ENCODE measurements at regions not wholly inside any gene's neighbourhood (a gene's known extent, or its start where the extent isn't known, plus 50 kb on each side); places are given as distances from the start of the nearest gene placed in this dataset.

GRCh38 chr15:66832664-66833063, 130.6 kb downstream of the SMAD6 start:
- no peak for DNase-seq

DNA sequence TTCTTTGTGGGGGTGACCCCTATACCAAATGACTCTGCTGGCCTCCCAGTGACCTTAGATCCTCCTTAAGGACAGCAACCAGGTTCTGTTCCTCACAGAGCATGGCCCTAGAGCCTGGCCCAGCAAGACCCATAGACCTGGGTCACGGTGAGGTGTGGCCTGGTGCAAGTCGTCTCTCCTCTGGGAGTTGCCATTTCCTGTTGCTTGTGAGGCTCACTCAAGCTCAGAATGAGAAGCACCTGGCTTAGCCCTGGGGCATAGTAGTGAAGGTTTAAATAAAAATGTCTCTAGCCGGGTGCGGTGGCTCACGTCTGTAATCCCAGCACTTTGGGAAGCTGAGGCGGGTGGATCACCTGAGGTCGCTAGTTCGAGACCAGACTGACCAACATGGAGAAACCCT, 131.3 kb downstream of the SMAD6 start:
- no peak for DNase-seq

GRCh38 chr15:66833803-66834202, 131.8 kb downstream of the SMAD6 start:
- DNase-seq: no peak

- DNase-seq: no peak
Observed at GRCh38 chr15:66834881-66835878, 133.1 kb downstream of the SMAD6 start.

- DNase-seq: no peak
Observed at GRCh38 chr15:66836231-66837030, 134.4 kb downstream of the SMAD6 start.

GRCh38 chr15:66838202-66838601, 136.2 kb downstream of the SMAD6 start:
- DNase-seq: no peak

DNA sequence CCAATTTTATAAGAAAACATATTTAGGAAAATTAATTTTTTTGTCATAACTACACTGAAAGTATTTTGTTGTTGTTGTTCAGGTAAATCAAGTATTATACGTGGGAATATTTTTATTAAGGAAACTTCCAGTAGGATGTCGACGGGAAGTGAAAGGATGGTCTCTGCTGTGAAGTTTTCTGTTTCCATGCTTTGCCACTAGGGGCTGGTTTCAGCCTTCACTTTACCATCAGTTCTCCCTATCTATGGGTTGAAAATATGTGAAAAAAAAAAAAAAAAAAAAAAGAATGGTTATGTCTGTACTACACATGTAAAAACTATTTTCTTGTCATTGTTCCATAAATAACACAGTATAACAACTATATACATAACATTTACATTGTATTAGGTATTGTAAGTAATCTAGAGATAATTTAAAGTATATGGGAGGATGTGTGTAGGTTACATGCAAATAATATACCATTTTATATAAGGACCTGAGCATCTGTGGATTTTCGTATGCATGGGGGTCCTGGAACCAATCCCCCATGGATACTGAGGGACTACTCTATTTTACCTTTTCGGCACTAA, 136.7 kb downstream of the SMAD6 start:
- DNase-seq: no peak

- no peak for DNase-seq
Observed at GRCh38 chr15:66839506-66840112, 137.6 kb downstream of the SMAD6 start.

DNA sequence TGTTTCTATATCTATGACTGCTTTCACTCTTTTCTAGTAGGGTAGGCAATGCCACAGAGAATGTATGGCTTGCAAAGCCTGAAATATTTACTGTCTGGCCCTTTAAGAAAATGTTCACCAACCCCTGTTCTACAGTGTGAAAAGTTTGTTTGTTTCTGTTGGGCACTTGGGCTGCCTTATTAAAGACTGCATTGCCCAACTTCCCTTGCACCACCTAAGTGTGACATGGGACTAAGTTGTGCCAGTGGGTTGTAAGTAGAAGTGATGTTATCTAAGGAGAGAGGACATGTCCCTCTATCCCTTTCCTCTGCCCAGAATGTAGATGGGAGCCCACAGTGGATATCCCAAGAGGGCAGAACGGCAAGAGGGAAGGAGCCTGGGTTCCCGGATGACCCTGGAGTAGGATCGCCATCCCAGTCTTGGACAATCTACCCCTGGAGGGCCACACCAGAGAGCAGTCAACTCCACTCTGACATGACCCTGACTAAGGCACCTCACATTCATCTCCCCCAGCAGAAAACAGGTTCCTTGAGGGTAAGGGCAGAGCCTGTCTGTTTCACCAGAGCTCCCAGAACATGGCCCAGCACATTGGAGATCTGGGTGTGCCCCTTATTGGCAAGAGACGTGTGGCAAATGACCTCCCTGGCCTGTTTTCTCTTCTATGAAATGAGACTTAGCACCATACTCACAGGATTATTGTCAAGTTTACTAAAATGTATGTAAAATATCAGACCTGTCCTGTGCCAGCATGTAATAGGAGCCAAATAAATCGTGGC, 138.8 kb downstream of the SMAD6 start:
- no peak for DNase-seq

GRCh38 chr15:66841953-66842681, 140.1 kb downstream of the SMAD6 start:
- DNase-seq: no peak

DNA sequence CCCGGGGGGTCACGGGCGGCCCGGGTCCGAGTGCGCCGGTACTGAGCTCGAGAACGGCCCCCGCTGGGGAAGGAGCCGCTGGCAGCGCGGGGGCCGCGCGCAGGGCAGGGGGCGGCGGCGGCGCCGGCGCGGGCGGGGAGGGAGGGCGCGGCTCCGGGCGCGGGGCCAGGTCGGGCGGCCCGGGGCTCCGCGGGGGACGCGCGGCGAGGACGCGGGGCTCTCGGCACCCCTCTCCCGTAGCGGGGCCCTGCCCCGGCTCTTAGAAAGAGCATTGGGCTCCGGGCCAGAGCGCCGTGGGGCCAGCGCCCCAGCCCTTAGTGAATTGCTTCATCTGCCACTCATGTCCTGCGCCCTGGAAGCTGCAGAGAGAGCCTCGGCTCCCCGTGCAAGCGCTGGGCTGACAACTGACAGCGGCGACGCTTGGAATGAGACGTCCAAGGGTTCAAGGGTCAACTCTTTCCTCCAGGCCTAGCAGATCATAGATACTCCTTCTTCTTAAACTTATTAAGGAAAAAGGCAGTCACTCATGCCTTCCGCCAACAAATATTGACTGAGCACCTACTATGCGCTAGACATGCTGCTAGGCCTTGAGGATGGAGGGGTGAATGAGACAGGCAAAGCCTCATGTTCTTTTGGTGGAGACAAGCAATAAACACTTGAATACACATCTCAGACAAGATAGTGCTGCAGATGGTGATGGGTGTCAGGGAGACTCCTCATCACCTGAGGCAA, 140.8 kb downstream of the SMAD6 start:
- no peak for DNase-seq

- no peak for DNase-seq
Observed at GRCh38 chr15:66843581-66843980, 141.5 kb downstream of the SMAD6 start.

DNA sequence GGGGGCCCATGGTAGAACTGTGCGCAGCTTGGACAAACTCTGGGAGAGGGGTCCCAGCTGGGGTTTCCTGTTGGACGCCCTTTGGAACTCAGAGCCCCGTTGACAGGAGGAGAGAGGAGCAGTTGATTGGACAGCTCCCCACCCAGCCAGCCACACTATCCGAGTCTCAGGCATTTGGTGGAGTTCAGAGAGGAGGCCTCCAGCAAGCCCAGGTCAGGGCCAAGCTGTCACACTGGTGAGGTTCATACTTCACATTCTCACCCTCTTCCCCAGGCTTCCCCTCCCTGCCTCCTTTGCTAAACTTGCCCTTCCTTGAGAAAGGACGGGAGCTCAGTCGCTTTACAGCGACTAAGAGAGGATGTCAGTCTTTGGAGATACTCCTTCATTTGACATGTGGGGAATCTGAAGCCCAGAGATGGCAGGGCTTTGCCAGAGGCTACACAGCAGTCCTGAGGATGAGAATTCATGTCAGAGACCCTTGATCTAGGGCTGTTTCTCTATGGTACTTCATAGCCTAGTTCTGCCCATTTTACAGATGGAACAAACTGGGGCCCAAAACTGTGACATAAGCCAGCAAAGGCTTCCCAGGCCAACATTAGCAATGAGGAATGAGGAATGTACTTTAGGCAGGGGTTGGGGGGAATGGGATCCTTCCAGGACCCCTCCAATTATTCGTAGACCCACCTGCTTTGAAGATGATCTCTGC, 142.2 kb downstream of the SMAD6 start:
- no peak for DNase-seq

GRCh38 chr15:66844747-66845145, 142.7 kb downstream of the SMAD6 start:
- DNase-seq: no peak

- DNase-seq: no peak
Observed at GRCh38 chr15:66845266-66845785, 143.3 kb downstream of the SMAD6 start.

- DNase-seq: no peak
Observed at GRCh38 chr15:66846031-66846430, 144.0 kb downstream of the SMAD6 start.

DNA sequence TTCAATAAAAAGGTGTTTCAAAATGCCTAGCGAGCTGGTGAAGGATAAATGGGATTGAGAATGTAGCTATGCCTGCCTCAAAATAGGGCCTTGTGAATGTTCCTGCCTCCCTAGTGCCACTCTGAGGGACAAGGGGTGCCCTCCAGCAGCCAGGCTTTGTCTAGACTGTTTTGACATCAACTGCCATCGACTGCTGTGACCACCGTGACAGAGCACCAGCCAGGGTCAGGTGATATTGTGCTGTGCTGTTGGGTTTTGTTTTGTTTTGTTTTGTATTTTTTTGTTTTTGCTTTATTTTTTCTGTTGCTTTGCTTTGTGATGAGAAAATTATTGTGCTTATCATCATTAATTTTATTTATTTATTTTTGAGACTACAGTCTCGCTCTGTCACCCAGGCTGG, 144.8 kb downstream of the SMAD6 start:
- DNase-seq: no peak

GRCh38 chr15:66847565-66847991, 145.5 kb downstream of the SMAD6 start:
- no peak for DNase-seq

- DNase-seq: no peak
Observed at GRCh38 chr15:66848116-66848515, 146.1 kb downstream of the SMAD6 start.

All from activated T-cell treated with anti-CD3 and anti-CD28 coated beads for 4 hours (primary cell).